GM21576 (cell line): ENCODE measurements at regions not wholly inside any gene's neighbourhood (a gene's known extent, or its start where the extent isn't known, plus 50 kb on each side); places are given as distances from the start of the nearest gene placed in this dataset.

Experiments used
- ATAC-seq: cut with Tn5 transposase; IDR thresholded peaks from one replicate; pipeline ENCODE4 v1.9.1; 2021; ENCODE audit warnings: mild to moderate bottlenecking, moderate library complexity; ENCODE audit not compliant: unreplicated experiment

DNA sequence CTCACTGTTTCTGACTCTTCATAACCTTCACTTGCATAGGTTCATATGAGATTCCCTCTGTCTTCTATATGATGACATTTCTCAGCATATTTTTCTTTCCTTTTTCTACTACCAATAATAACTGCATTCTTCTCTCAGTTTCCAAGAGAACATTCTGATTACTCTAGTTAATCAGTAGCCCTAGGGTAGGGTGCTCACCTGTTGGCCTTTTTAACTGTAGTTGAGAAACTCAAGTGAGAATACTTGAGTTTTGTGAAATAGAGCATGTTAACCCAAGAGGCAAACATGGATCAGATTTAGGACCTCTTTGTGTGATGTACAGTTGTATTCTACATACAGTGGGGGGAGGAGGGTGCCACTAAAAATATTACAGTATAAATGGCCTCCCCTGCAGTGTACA lies 308.0 kb downstream of the CMPK2 start:
- ATAC-seq = no peak

DNA sequence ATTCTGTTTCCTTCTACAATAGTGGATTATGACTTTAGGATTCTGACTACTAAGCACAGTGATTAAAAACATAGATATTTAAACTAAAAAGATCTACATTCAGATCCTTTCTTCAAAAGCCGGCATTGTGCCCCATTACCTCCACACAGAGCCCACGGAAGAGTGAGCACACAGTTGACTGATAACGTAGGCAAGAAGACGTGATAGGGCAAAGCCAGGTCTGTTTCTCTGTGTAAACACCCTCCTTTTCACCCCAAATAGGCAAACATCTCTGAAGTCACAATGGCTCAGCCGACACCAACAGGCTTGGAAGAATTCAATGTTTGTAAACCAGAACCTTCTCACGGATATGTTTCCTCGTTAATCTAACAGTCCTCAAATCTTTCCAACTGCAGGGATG lies 302.9 kb downstream of the CMPK2 start:
- no peak for ATAC-seq

DNA sequence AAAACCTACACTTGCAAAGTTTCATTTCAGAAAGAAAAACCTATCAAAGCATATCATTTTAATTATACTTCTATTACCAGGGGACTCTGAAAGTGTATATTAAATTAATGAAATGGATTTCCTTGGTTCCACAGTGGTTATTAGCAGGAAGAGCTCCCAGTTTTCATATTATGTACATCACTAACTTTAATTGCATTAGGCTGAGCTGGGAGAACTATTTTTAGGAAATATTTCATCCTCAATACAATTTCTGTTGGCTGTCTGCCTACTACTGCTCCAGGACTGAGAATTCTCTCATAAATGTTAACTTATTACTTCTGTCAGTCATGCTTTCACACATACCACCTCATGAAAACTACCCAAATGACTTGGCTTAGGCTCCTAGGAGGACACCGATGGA lies 301.4 kb downstream of the CMPK2 start:
- ATAC-seq = no peak

DNA sequence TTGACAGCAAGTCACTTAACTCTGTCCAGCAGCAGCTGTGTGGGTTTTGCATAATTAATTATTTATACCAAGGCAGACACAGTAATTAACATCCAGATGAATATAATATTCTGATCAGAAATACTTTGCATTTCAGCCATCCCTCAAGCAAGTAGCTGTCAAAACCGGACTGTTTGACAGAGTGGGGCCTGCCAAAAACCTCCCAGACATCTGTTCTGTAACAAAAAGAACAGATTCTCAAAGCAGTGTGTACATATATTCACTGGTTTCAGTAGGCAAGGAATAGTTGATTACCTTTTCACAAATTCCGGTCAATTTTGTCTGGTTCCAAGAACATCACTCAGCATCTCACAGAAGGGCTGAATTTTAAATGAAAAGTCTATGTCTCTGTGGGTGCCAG lies 291.6 kb downstream of the CMPK2 start:
- ATAC-seq = no peak

DNA sequence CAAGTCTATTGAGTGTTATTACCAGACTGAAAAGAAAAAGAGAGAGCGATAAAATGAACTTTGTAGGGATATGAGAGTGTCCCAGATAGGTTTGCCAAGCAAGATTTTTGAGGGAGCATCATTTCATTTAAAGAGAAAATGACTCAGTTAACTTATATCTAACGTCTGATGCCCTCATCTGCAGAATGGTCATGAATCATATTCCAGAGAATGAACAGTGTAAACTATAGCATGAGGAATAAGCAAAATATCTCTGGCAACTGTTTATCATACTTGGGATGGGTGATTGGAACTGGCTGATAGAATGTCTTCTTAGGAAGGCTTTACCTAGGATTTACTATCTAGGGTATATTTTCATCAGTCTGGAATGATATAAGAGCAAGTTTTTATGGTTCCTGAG lies 289.4 kb downstream of the CMPK2 start:
- no peak for ATAC-seq

DNA sequence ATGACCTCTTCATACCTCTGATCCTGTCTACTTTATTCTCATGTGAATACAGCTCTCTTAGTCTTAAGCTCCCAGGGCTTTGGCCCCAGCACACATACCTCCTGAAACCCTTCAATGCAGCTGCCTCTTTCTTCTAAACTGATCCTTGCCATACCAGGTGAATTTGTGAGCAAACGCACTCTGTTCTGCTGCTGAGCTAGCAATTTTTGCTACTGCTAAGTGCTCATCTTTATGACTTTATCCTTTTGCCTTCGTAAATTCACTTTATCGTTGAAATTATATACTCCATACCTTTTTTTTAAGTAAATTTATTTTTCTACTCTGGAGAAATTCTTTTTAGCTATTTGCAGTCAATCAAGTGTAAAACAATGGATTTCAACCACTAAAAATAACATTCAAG lies 287.7 kb downstream of the CMPK2 start:
- ATAC-seq = no peak

DNA sequence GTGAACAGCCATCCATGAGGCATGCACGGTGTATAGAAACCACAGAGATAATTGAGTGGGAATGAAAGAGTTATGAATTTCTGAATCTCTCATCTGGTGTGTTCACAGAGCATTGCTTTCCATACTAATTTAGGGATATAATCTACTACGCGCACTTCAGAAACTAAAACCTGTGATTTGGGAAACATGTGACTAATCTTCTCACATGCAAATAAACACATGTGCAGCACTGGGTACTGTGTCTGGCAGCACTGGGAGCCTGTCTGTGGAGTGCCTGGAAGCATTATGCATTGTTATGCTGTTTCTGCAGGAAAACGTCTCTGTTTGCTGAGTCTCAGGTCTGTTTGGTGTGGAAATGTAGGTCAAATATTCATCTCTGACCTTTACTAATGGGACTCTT lies 287.3 kb downstream of the CMPK2 start:
- no peak for ATAC-seq

DNA sequence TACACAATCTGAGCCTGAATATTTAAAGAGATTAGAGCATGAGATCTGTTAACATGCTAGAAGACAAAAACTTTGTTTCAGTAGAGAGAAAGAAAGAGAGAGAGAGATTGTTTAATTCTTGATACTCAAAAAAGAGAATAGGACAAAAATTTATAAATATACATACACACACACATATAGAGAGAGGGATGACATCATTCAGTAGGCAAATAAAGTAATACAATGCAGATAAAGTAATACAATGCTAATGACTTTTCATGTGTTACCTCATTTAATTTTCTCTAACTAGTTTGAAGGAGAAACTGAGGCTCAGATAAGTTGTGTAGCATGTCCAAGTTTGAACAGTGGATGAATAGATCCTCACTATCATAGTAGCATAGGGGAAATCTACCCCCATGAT lies 286.4 kb downstream of the CMPK2 start:
- ATAC-seq = no peak

DNA sequence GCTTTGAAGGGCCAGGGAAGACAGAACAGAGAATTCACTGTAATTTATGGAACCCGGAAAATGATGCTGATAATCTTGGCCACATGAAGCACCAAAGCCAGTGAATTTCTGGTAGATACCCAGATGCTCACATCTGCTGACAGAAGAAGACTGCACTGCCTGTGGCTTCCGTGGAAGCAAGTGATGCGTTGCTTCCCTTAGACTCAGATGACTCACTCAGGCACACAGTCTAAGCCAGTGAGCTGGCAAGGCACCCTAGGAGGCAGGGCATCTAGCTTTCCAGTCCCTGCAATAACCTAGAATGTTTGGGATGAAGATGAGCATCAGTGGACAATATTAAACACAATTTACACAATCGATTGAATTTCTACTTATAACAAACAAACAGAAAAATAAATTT lies 284.7 kb downstream of the CMPK2 start:
- ATAC-seq = no peak

DNA sequence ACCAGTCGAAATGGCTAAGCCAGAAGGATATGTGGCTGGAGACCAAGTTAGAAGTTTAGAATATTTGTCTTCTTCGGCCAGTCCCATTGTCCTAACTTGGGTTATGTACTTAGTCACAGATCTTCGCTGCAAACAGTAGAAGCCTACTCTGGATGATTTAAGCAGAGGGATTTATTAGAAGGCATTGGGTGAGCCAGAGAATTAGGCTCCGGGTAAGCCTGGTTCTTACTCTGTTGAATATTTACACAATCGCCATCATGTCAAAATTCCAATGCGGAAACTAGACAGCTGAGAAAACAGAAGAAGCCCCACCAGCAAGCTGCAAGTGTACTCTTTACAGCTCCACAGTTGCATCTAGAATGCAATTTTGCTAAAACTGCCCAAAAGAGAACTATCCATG lies 276.6 kb downstream of the CMPK2 start:
- no peak for ATAC-seq

DNA sequence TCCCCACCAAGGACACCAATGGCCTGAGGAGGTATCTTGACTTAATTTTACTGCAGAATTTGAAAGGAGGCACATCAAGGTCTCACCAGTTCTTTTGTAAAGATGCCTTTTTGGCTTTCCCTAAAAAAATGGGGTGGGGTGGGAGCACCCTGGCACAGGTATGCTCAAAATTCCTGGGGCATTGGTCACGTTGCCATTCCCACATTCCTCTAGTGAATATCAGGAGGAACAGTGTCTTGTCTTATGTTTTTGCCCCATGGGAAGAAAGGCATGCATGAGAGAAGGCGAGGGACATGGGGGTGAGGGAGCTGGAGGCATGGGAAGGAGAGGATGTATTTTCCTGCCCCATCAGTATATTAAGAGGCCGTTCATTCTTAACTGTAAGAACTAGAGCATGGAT lies 275.3 kb downstream of the CMPK2 start:
- ATAC-seq = no peak

DNA sequence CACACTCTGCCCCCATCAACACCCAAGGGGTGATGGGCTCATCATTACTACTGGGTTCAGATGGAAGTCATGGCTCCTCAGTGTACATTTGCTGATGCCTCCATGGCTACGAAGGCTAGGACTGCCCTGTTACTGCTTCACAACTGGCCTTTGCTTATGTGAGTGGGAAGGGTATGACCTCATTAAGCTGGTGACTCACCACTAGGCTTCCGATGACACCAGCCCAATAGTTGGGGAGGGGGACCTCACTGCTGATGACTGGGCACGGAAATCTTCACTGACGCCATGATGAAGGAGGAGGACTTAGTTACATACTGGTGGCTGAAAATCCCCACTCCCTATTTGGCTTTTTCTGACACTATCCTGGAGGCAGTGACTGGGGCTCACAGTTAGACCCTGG lies 263.2 kb downstream of the CMPK2 start:
- no peak for ATAC-seq

DNA sequence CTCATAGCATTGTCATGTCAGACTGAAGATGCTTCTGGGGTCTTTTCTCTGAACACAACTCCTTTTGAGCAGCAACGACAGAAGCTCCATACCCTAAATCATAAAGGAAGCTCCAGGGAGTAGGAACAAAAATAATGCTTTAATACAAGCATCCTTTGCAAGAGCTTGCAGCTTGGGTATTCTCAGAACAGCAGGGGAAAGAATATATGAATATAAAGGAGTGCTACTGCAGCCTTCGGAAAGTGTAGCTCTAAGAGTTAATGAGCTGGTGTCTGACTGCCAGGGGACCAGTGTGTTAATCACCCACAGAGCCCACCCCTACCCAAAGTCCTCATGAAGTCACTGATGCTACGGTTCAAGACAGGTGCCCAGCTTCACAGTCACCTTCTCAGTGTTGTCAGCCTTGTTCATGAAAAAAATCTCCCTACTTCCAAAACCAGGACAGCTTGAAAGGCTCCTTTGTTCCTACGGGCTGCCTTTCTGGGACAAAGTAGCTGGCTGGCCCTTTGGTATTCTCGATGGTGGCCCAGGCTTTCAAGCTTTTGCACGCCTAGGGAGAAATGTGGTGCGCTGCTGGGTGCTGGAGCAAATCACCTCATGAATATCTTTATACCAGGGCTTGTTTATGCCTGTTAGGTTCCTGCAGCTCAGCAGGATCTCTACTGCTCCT lies 259.7 kb downstream of the CMPK2 start:
- no peak for ATAC-seq

DNA sequence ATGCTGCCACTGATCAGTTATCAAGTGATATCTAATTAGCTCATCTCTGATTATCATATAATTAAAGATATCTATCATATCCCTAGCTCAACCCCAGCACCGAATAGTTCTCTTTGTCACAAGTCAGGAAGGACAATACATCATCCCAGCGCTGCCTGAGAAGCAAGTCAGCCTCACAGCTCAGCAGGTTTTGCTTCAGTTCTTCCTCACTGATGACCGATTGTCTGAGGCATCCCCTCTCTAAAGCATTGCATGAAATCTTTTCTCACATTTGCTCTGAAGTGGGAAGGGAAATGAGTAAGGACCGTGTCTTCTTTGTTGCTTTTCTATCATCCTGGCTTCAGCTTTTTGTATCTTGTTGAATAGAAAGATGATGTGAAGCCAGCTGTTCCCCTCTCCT lies 247.9 kb downstream of the CMPK2 start:
- no peak for ATAC-seq

DNA sequence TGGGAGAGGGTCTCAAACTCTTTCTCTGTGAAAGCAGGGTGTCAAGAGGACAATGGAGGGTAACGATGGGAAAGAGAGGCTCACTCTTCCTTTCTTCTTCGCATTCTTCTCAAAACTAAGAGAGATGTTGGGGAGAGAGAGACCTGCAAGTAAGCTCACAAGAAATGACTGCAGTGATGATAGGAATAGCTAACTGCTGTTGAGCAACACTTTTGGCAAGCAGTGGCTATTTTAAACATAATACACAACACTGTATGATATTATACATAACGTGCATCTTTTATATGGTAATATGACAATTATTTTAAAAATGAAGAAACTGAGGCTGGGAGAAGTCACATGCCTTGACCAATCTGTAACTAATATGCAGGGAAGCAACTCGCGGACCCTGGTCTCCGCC lies 247.5 kb downstream of the CMPK2 start:
- ATAC-seq = no peak

DNA sequence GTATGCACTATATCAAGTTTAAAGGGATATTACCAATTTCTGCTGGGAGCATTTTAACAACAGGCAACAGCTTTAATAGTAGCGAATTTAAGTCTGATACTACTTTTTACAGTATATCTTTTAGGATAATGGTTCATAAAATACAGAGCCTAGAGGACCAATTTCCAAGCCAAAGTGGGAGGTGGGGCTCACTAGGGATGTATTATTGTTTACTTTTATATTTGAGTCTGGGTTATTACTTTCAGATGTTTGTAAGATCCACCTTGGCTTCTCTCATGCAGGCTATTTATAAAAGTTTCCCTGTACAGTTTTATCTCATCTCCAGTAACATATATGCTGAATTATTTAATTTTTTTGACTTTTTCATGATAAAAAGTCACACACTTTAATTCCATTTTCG lies 242.0 kb downstream of the CMPK2 start:
- ATAC-seq = no peak

DNA sequence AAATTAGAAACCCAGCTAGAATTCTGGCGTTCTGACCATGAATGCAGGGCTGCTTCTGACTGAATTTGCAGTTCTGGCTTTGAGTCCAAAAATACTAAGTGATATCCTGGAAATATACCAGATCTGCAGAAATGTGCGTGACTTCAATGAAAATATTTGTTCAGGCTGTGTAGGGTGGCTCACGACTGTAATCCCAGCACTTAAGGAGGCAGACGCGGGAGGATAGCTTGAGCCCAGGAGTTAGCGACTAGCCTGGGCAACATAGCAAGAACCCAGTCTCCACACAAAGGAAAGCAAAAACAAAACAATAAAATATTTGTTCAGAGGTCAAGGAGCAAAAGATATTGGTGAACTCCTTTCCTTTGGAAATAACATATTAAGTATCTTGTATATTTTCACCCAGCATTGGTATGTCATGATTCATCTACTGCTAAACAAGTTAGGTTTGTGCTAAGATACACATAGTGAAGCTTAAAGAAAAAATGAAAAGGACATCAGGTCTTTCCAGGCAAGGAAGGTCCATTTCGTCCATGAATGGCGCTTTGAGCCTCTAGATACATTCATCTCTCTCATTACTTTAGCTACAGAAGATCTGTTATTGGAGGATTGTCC lies 239.2 kb downstream of the CMPK2 start:
- no peak for ATAC-seq

DNA sequence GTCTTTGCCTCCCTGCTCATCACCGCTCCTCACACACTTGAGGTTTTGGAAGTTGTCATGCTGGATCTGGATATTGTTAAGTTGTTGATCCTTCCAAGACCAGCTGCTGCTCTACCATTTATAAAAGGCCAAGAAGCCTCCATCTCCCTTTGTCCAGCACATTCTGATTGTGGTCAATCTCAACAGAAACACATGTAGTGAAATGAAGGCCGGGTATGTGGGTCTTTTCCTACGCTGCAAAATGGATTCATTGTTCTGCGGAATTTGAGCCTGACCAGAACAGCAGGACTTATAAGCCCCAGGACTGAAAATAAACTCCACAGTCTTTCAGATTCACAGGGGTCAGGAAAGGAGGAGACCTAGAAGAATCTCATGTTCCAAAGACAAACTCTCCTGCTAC lies 238.4 kb downstream of the CMPK2 start:
- no peak for ATAC-seq

DNA sequence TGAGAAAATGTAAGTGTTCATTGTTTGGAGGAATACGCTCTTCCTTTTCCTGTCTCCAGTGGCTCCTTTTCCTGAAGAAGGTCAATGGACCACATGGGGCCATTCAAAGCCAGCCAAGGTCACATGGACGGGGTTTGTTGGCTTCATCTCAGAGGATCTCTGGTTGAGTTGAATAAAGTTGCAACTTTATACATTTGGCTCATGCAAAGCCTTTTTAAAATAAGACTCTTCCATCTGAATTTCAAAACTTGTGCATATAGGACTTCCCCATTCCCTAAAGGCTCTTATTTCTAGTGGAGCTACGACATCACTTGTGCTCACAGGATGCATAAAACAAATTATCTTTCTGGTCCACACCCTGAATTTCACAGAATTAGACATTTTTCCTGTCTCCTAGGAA lies 235.5 kb downstream of the CMPK2 start:
- no peak for ATAC-seq

DNA sequence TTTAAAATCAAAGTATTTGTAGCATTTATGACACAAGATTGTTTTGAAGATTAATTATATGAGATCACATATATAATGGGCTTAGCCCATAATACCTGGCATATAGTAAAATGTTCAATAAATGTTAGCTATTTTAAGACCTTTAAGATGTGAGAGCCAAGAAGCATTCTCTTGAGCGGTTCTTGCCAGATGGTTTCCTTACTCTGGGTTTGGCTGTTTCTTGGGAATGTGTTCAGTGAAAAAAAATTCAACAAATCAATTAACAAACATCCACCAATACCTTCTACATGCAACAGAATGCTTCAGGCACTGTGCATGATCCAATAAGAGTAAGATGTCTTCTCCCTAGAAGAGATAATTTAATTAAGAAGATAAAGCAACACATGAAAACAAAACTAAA lies 230.4 kb downstream of the CMPK2 start:
- ATAC-seq = no peak

DNA sequence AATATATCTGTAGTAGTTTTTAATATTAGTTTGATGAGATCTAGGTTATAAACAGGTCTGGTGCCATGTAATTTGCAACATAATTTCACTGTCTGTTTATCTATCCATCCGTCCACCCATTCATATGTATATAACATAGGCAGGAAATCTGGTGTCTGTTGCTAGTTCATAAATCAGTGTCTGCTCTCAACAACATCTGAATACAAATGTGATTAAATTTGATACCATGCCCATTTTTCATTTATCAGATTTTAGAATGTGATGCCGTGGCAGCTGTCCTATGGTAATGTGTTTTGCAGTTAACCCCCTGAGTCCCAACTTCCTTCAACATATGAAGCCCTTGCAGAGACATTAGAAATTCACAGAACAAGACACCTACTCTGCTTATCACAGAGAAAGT lies 228.4 kb downstream of the CMPK2 start:
- ATAC-seq = no peak

DNA sequence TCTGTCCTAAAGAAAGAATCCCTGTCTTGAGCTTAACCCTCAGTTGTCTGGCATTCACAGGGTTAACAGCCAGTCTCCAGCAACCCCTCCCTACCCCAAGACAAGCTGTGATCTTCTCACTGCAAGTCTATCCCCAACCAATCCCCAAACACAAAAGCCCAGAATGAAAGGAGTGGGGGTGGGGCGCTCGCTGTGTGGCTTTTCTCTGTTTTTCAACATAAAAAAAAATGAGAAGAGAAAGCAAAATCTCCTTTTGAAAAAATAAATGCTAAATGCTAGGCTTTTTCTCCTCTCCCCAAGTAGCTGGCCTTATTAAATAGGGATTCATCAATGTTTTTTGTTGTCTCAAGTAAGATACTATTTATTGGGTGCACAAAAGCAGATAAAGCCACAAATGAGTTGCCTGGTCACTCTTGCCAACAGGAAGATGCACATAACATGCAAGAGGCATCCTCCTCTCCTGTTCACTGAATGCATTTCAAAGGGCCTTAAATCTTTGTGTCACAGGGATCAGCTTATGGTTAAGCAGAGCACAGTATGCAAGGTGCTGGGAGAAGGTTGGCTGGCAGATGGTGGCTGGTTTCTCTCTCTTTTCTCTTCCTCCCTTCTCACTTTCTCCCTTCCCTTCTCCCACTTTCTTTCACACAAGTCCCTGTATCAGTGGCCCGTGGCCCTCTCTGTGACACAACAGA lies 225.6 kb downstream of the CMPK2 start:
- no peak for ATAC-seq

DNA sequence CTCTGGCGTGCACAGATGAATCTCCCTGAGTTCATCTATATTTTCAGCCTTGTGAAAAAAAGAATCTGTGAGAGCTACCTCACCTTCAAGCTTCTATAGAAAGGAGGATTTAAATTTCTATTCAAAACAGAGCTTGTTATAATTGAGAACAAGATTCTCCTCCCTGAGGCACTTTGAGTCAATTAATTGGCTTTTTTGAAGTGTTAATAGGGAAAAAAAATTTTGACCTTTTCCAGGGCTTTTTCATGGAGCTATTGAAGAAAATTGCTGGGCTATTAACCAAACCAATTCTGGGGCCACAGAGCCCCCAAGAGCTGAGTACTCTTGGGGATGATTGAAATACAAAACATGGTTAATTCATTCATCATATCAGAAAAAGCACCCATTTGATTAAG lies 225.1 kb downstream of the CMPK2 start:
- no peak for ATAC-seq
